ENCODE measurements at regions not wholly inside any gene's neighbourhood (a gene's known extent, or its start where the extent isn't known, plus 50 kb on each side); places are given as distances from the start of the nearest gene placed in this dataset.

DNA sequence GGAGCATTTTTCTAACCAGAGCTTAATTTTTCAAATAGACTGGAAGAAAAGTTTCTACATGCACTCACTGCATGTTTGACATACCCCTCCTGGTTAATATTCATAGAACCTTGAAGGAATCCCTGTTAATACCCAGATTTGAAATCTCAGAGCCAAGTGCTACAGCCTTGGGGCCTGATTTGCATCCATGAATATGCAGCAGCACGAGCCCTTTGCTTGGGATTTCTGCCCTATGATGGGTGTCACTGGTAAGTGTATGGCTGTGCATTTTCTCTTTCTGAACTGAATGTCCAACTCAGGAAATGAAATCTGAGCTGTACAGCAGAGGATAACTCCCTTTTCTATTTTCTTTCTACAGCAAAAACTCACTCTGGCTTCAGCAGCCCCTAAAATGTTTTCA is 1157.5 kb downstream of the XPNPEP1 start:
- DNase-seq, result no peak
- in situ Hi-C loops (cut with HindIII; ENCODE audit: low pct_ligation_motif_present, low pct_unique_long_range_greater_than_20kb, low sequenced_read_pairs), result no loop called here

DNA sequence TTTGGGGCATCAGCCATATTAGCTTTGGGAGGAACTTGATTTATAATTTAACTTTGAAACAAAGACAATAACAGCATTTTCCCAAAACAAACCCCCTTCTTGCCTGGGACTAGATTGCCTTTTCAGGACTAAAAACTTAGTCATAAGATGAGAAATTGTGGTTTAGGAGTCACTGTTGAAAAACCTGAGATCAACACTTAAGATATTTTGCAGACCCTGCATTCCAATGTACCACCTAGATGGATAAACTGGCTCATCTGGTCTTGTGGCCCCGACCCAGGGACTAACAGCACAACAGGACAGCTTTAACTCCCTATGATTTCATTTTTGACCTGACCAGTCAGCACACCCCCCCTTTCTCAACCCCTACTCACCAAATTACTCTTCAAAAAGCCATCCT is 1165.4 kb downstream of the XPNPEP1 start:
- no peak for DNase-seq
- in situ Hi-C loops (cut with HindIII; ENCODE audit: low pct_ligation_motif_present, low pct_unique_long_range_greater_than_20kb, low sequenced_read_pairs), result no loop called here

DNA sequence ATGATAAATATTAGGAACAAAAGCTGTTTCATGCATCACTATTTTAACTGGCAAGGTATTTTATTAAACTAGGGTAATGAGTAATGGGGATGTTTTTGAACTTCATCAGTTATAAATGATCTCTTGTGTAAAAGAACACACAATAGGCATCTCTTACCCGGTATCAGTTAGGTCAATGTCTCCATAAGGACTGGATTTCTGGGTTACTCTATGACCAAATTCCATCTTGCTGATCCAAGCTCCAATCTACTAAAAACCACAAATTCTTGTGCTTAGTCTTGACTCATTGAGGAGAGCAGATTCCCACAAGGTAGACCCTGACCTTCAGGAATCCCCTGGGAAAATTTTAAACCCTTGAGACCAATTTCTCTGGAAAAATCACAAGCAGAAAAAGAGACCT is 1167.7 kb downstream of the XPNPEP1 start:
- in situ Hi-C loops (cut with HindIII; ENCODE audit: low pct_ligation_motif_present, low pct_unique_long_range_greater_than_20kb, low sequenced_read_pairs), result no loop called here
- no peak for DNase-seq

DNA sequence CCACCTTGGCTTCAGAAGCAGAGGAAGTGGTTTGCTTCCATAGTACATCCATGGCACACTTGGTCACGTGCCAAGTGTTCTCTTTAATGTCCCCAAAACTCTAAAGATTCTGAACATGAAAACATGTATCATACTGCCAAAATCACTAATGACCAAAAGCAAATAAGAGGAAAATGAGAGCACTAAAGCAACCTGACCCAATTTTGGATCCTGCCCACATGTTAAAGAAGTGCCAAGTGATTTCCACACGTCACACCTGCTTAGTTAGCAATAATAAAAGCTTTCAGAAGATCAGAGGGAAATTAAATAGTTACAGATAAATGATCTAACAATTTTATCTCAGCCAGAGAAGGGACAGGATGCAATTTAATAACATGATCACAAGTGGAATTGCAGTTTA is 1170.0 kb downstream of the XPNPEP1 start:
- in situ Hi-C loops (cut with HindIII; ENCODE audit: low pct_ligation_motif_present, low pct_unique_long_range_greater_than_20kb, low sequenced_read_pairs), result no loop called here

DNA sequence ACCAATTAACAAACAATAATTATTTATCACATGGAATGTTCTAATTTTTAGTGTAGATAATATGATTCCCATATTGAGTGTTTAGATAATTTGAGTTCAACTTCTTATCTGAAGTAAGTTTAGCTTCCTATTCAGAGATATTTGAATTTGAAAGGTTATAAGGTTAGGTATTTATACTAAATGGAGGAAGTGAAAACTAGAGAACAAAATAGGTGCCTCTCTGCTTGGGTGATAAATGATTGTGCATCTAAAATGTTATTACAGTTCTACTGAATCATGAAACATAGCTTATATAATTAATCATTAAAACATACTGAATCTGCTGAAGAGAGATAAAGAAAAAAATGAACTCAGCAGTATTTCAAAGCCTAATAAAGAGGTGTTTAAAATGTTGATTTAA is 1174.3 kb downstream of the XPNPEP1 start:
- in situ Hi-C loops (cut with HindIII; ENCODE audit: low pct_ligation_motif_present, low pct_unique_long_range_greater_than_20kb, low sequenced_read_pairs), result no loop called here
- DNase-seq, result no peak

More for the DNA sequence above, 1170.0 kb downstream of the XPNPEP1 start:
- DNase-seq, result no peak

DNA sequence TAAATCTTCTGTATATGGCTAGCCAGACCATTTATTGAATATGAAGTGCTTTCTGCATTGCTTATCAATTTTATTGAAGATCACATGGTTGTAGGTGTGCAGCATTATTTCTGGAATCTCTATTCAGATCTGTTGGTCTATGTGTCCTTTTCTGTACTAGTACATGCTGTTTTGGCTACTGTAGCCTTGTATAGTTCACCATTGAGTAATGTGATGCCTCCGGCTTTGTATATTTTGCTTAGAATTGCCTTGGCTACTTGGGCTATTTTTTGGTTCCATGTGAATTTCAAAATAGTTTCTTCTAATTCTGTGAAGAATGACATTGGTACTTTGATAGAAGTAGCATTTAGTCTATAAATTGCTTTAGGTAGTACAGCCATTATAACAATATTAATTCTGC is 1187.2 kb downstream of the XPNPEP1 start:
- in situ Hi-C loops (cut with HindIII; ENCODE audit: low pct_ligation_motif_present, low pct_unique_long_range_greater_than_20kb, low sequenced_read_pairs), result no loop called here
- no peak for DNase-seq

DNA sequence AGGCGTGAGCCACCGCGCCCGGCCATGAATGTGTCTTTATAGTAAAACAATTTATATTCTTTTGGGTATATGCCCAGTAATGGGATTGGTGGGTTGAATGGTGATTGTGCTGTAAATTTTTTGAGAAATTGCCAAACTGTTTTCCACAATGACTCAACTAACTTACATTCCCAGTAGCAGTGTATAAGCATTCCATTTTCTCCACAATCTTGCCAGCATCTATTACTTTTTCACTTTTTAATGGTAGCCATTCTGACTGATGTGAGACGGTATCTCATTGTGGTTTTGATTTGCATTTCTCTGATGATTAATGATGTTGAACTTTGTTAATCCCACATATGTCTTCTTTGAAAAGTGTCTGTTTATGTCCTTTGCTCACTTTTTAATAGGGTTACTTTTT is 1187.9 kb downstream of the XPNPEP1 start:
- in situ Hi-C loops (cut with HindIII; ENCODE audit: low pct_ligation_motif_present, low pct_unique_long_range_greater_than_20kb, low sequenced_read_pairs), result no loop called here
- DNase-seq, result no peak

DNA sequence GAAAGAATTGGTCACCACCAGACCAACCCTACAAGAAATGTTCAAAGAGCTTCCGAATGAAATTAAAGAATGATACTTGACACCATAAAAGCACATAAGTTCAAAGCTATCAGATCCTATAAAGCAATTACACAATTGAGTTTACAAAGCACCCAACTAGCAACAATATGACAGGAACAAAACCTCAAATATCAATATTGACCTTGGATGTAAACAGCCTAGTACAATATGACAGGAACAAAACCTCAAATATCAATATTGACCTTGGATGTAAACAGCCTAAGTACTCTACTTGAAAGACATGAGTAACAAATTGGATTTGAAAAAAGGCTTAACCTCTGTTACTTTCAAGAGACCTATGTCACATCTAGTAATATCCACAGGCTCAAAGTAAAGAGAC is 1201.4 kb downstream of the XPNPEP1 start:
- DNase-seq, result no peak
- in situ Hi-C loops (cut with HindIII; ENCODE audit: low pct_ligation_motif_present, low pct_unique_long_range_greater_than_20kb, low sequenced_read_pairs), result no loop called here

DNA sequence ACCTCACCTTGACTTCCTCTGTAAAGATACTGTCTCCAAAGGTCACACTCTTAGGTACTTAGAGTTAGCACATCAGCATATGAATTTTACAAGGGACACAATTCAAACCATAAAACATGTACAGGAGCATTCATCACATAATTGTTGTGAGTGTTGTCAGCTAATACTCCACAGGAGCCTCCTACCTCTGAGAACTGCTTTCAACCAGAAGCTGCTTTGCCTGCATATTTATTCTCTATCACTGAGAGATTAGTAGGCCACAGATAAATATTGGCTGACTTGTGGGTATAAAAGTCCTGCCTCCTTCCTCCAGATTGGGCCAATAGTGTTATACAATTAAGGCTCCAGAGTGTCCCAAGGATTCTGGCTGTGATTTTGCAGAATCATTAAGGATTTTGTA is 1207.0 kb downstream of the XPNPEP1 start:
- DNase-seq, result no peak
- in situ Hi-C loops (cut with HindIII; ENCODE audit: low pct_ligation_motif_present, low pct_unique_long_range_greater_than_20kb, low sequenced_read_pairs), result no loop called here

DNA sequence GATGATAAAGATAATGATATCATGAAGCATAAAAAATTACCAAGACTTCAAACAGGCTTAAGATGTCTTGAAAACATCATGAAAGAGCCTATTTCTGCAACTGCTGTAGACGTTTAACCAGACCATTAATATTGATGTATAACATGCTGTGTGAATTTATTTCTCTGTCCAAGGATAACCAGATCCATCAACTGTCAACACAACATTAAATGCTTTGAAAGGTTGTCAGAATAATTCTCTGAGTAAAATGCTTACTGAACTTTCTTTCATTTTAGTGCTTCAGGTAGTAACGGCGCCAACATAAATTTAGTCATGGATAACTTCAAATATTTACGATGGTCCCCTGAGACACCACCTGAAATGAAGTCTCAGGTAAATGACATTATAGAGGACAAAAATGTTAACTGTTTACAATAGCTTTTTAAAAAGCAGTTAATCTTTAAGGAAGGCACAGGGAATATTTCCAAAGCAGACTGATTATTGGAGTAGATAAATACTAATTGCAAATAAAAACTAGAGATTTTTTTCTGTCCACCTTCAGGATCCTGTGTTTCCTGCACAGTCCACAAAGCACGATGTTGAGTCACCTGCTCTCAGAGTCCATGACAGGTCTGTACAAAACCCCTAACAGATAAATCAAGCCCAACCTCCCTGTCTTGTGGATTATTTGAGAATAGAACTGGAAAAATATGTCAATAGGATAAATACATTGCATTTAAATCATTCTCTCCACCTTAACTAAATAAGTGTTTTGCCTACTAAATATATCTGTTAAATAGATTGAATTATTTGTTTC is 1213.2 kb downstream of the XPNPEP1 start:
- in situ Hi-C loops (cut with HindIII; ENCODE audit: low pct_ligation_motif_present, low pct_unique_long_range_greater_than_20kb, low sequenced_read_pairs), result no loop called here
- DNase-seq, result no peak

DNA sequence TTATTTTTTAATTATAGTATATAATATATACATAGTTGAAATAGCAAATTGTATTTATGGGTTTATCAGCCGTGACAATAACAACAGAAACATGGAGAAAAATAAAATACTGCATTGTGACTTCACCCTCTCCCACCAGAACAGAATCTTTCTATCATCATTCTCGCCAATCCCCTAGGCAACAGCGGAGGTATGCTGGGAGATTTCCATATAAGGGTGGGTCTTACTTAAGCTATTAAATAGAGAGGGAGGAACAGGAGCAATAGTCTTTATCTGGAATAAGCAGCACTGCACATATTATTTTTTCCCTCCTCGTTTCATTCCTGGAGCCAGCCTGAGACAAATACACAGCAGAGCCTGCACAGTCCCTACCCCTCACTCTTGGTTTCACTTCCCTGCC is 1214.9 kb downstream of the XPNPEP1 start:
- in situ Hi-C loops (cut with HindIII; ENCODE audit: low pct_ligation_motif_present, low pct_unique_long_range_greater_than_20kb, low sequenced_read_pairs), result no loop called here
- DNase-seq, result no peak

DNA sequence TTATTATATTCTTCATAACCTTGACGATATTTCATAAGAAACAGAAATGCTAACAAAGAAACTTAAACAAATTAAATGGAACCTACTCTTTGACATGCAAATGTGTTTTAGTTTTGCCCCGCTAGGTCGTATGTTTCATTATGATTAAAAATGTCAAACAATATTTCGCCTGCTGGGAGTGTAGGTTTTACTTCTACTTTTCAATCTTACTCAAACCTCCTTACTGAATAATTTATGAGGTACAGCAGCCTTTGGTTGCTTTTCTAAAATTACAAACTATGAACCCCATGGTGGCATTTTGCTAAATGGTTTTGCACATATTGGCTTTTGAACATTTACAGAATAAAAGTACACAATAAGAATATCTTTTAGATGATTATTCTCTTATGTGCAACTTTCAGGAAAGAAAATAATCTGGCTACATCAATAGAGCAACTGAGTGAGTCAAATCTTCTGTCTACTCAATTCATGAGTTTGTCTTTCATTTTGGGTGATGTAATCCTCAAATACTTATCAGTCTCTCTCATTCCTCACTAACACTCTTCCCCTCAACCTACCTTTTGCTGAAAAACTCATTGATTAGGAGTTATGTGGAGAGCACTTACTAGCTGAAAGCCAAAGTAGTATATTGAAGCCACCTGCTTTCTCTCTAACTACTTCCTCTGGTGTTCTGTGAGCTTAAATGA is 1226.4 kb downstream of the XPNPEP1 start:
- in situ Hi-C loops (cut with HindIII; ENCODE audit: low pct_ligation_motif_present, low pct_unique_long_range_greater_than_20kb, low sequenced_read_pairs), result no loop called here
- DNase-seq, result no peak

DNA sequence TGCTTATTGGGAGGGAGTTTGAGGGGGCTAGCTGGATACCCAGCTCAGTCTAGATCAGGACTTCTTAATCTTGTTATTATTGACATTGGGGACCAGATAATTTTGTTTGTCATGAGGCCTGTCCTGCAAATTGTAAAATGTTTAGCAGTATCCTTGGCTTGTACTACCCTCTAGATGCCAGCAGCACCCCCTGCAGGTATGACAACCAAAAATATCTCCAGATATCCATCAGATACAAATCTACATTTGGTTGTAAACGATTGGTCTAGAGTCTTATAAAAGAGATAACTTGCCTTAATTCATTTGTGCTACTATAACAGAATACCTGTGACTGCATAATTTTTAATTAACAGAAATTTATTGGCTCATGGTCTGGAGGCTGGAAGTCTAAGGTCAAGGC is 1232.2 kb downstream of the XPNPEP1 start:
- no peak for DNase-seq

DNA sequence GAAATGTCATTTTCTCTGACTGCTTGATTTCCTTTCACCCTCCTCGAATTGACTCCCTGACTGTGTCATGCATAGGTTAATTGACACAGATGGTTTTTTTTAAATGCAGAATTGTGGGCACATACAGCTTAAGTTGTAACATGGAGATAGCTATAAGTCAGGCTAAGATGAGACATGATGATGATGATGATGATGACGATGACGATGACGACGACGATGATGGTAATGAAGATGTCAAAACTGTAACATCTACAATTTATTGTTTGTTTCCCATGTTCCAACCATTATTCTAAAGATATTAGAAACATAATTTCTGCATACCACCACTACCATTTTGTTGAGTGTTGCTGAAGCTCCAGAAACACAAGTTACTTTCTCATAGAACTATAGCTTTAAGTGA is 1232.8 kb downstream of the XPNPEP1 start:
- in situ Hi-C loops (cut with HindIII; ENCODE audit: low pct_ligation_motif_present, low pct_unique_long_range_greater_than_20kb, low sequenced_read_pairs), result no loop called here

More for the DNA sequence above, 1232.2 kb downstream of the XPNPEP1 start:
- in situ Hi-C loops (cut with HindIII; ENCODE audit: low pct_ligation_motif_present, low pct_unique_long_range_greater_than_20kb, low sequenced_read_pairs), result no loop called here

DNA sequence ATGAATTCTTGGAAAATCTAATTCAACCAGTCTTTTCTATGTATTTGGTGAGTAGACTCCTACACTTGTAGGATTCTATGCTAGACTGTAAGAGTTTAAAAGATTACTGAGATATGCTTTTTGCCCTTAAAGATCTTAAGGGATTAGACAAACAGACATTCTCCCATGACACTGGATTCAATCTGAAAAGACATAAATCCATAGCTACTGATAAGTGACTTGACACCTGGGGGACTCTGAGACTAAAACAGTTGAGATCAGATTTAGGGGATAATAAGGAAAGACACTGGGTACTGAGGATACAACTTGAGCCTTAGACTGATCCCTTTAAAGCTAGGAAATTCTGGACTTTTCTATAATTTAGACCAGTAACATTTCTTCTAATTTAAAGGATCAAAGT is 1233.4 kb downstream of the XPNPEP1 start:
- in situ Hi-C loops (cut with HindIII; ENCODE audit: low pct_ligation_motif_present, low pct_unique_long_range_greater_than_20kb, low sequenced_read_pairs), result no loop called here
- DNase-seq, result no peak

More for the DNA sequence above, 1232.8 kb downstream of the XPNPEP1 start:
- no peak for DNase-seq

DNA sequence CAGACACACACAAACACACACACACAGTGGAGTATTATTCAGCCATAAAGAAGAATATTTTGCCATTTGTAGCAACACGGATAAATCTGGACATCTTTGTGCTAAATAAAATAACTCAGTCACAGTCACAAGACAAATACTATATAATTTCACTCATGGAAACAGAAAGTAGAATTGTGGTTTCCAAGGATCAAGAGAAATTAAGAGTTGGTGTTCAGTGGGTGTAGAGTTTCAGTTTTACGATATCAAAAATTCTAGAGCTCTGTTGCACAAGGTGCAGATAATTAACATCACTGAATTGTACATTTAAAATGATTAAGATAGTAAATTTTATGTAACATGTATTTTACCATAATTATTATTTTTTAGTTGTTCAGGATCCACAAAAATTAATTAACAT is 1235.0 kb downstream of the XPNPEP1 start:
- in situ Hi-C loops (cut with HindIII; ENCODE audit: low pct_ligation_motif_present, low pct_unique_long_range_greater_than_20kb, low sequenced_read_pairs), result no loop called here
- DNase-seq, result no peak

DNA sequence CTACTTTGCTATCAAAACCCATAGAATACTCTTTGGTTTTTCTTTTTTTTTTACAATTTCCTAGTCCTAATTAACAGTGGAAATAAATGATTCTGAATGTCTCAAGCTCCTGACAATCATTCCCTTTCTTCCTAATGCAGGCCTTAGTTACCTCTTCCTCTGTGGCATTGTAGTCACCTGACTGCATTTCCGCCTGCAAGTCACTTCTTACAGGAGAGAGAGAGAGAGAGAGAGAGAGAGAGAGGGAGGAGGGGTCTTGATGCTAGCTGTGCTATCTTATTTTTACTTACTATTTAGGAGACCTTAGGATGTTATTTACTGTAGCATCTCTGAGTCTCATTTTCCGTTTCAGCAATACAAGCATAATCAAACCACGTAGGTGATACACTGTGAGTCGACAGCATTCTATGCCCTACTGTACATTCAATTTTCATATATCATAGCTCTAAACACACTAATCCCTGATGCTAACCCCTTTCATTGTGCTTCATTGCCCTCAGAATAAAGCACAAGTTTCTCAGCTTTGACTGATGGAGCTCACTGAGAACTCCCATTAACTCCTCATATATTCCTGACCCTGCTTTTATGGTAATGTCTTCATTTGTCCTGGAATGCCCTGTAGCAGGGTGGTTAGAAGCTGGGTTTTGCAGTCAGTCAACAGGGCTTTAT is 1237.3 kb downstream of the XPNPEP1 start:
- in situ Hi-C loops (cut with HindIII; ENCODE audit: low pct_ligation_motif_present, low pct_unique_long_range_greater_than_20kb, low sequenced_read_pairs), result no loop called here
- no peak for DNase-seq

DNA sequence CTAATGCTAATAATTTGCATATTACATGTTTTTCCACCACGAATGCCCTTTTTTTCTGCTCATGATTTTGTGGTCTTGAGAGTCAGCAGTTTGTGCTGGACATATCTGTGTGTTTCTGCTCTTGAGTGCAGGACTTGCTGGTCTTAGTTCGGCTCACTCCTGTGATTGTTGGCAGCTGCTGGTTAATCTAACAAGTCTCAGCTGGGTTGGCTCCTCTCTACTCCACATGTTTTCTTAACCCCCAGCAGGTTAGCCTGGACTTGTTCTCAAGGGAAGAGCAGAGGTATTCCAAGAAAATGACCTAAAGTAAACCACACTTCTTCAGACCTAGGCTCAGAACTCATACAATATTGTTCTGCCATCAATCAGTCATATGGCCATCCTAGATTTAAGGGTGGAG is 1238.9 kb downstream of the XPNPEP1 start:
- DNase-seq, result no peak
- in situ Hi-C loops (cut with HindIII; ENCODE audit: low pct_ligation_motif_present, low pct_unique_long_range_greater_than_20kb, low sequenced_read_pairs), result no loop called here

DNA sequence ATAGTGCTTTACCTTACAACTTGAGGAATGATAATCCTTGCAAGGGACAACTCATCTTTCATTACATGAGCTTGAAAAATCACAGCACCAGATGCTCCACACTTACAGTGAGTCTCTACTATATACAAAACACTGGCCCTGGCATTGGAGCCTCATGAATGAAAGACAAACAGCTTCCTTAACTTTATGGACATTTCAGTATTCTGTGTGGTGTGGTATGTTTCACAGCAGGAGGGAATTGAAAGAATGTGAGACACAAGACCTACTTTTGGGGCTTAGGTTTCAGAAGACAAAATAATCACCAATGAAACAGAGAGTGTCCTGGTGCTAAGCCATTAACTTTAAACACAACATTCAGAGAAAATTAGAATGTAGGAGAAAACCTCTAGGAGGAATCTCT is 1249.6 kb downstream of the XPNPEP1 start:
- no peak for DNase-seq
- in situ Hi-C loops (cut with HindIII; ENCODE audit: low pct_ligation_motif_present, low pct_unique_long_range_greater_than_20kb, low sequenced_read_pairs), result no loop called here

DNA sequence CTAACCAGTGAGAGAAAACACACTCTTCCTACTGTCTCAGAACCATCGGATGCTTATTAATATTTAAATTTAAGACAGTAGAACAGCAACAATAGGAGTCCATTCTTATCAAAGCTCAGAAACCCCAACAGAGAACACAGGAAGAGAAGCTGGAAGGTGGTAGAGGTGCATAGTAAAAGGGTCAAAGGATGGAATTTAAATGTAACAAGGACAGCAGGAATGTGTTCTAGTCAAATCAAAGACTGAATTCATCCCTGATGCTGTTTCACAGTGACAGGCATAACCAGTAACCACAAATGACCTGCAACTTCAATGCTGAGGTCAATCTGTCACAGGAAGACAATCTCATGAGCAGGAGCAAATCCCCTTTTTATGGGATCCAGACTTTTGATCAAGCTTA is 1259.7 kb downstream of the XPNPEP1 start:
- in situ Hi-C loops (cut with HindIII; ENCODE audit: low pct_ligation_motif_present, low pct_unique_long_range_greater_than_20kb, low sequenced_read_pairs), result no loop called here
- DNase-seq, result no peak
